BJ (cell line): ENCODE measurements at regions not wholly inside any gene's neighbourhood (a gene's known extent, or its start where the extent isn't known, plus 50 kb on each side); places are given as distances from the start of the nearest gene placed in this dataset.

ENCODE experiments used
- CTCF ChIA-PET: fragments of 350-600 bp; formaldehyde crosslinking; extraction: SDS; loops from one replicate; lab custom pipeline; 2021; ENCODE audit warnings: antibody characterized with exemption, inconsistent platforms; lab: Yijun Ruan, JAX
- POLR2A ChIA-PET: fragments of 300-600 bp; sonication (Branson Sonifier 250); formaldehyde crosslinking; extraction: SDS; loops from one replicate; lab custom pipeline; 2021; ENCODE audit warnings: antibody characterized with exemption; lab: Charles Lee
- DNase-seq: peaks from one replicate; pipeline ENCODE4 v3.0.0-alpha.2; 2011; ENCODE audit warnings: low read depth
- H3K27me3 ChIP-seq: 2 replicates; pipeline ENCODE4 v1.6.0; 2011; ENCODE audit warnings: low read length; ENCODE audit not compliant: control insufficient read depth, insufficient read depth
- H3K36me3 ChIP-seq: 2 replicates; pipeline ENCODE4 v1.5.1; 2011; ENCODE audit warnings: low read length; ENCODE audit not compliant: control insufficient read depth, insufficient read depth
- H3K4me3 ChIP-seq: 2 replicates; pipeline ENCODE4 v1.5.1; 2011; ENCODE audit warnings: low read depth, mild to moderate bottlenecking, control low read depth, low read length
- TF ChIP-seq, protein P1 (sequence below): IDR thresholded peaks from 2 replicates; pipeline ENCODE4 v1.5.1; 2011; ENCODE audit warnings: low read depth, mild to moderate bottlenecking, control low read depth, inconsistent platforms, low read length, moderate library complexity; ENCODE audit not compliant: insufficient read depth

DNA sequence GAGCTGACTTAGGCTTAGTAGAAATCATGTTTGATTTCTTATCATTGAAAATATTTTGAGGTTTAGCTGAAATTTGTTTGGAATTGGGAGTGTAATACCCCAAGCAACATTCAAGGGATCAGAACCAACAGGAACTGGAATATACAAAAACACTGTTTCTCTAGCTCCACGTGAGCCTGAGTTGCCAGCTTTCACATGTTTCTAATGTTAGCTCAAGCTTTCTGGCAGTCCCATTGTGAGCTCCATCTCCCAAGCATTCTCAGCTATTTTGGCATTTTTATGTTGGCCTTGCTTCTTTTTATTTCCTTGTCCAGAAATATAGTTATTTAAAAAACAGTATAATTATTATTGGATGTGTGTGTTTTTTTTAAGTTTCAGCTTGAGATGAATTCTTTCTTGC lies 427.1 kb upstream of the DPH6 start:
- no peak for DNase-seq
- TF ChIP-seq, protein P1, sequence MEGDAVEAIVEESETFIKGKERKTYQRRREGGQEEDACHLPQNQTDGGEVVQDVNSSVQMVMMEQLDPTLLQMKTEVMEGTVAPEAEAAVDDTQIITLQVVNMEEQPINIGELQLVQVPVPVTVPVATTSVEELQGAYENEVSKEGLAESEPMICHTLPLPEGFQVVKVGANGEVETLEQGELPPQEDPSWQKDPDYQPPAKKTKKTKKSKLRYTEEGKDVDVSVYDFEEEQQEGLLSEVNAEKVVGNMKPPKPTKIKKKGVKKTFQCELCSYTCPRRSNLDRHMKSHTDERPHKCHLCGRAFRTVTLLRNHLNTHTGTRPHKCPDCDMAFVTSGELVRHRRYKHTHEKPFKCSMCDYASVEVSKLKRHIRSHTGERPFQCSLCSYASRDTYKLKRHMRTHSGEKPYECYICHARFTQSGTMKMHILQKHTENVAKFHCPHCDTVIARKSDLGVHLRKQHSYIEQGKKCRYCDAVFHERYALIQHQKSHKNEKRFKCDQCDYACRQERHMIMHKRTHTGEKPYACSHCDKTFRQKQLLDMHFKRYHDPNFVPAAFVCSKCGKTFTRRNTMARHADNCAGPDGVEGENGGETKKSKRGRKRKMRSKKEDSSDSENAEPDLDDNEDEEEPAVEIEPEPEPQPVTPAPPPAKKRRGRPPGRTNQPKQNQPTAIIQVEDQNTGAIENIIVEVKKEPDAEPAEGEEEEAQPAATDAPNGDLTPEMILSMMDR = no peak
- POLR2A ChIA-PET = no interaction called here
- CTCF ChIA-PET = interaction anchor here (0.8 kb wide), 1 partner anchor 17 kb away, joined by 3 read pairs; no protein-coding TSS in a partner anchor
- H3K27me3 ChIP-seq = no peaks in the 10 kb centered on the region
- H3K36me3 ChIP-seq = no peaks in the 10 kb centered on the region
- H3K4me3 ChIP-seq = no peak overlapping the region

DNA sequence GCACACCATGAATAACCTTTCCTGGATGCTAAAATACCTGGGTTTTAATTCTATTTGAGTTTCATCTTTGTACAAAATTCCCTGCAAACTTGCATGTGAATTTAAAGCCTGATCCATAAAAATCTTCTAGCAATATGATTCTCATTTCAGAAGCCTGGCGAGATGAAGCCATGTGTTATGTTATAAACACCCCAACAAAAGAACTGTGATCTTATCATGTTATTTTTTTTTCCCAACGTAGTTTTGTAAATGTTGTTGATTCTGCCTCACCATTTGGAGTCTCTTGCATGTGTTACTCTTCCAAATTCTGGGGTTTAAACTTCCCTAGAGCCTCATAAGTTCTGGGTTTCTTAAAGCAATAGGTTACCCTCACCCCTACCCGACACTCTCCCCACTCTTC lies 428.1 kb upstream of the DPH6 start:
- ChIA-PET CTCF (interaction anchor here (0.6 kb wide), 1 partner anchor 9 kb away, joined by 3 read pairs; no protein-coding TSS in a partner anchor), POLR2A (no interaction called here)
- no peaks in the 10 kb centered on the region for H3K36me3 ChIP-seq
- no peaks in the 10 kb centered on the region for H3K27me3 ChIP-seq
- no peak for DNase-seq
- H3K4me3 ChIP-seq = no peak overlapping the region
- TF ChIP-seq, protein P1 = no peak

DNA sequence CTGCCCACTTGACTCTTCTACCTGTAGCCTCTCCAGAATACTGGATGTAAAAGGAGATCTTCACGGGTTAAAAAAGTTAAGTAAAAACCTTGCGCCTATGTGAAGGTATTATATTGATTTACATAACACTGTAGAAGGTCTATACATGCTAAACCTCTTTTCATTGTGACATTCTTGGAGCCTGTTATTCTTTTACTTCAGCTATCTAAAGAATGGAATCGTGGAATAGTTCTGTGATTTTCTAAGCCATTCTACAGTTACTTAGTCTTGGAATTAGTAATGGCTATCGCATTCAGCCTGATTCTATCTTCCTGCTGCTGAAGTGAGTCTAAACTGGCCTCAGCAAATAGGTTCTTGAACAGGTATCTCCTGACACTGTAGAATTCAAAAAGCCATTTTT lies 430.0 kb upstream of the DPH6 start:
- ChIA-PET POLR2A (no interaction called here), CTCF (no interaction called here)
- TF ChIP-seq, protein P1 = no peak

DNA sequence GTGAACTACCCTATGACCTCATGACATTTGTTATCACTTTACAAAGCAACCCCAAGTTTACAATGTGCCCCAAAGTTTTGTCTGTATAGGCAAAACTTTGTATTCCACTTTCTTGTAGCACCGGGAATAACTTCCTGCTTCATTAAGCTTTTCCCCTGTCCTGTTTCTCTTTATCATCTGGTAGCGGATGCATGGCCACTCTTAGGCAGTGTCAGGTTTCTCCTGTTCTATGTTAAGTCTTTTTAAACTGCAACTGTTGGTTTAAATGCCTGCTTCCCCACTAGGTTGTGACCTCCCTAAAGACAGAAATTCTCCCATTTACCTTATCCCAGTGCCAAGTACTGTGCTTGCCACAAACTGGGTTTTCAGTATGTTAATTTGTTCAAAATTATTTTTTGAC lies 433.6 kb upstream of the DPH6 start:
- no peaks in the 10 kb centered on the region for H3K27me3 ChIP-seq
- H3K36me3 ChIP-seq = no peaks in the 10 kb centered on the region
- POLR2A ChIA-PET = no interaction called here
- TF ChIP-seq, protein P1 = no peak
- no peak overlapping the region for H3K4me3 ChIP-seq
- no peak for DNase-seq
- CTCF ChIA-PET = no interaction called here

More for the DNA sequence above, 430.0 kb upstream of the DPH6 start:
- H3K4me3 ChIP-seq = no peak overlapping the region
- H3K36me3 ChIP-seq = no peaks in the 10 kb centered on the region
- no peak for DNase-seq
- H3K27me3 ChIP-seq = no peaks in the 10 kb centered on the region

DNA sequence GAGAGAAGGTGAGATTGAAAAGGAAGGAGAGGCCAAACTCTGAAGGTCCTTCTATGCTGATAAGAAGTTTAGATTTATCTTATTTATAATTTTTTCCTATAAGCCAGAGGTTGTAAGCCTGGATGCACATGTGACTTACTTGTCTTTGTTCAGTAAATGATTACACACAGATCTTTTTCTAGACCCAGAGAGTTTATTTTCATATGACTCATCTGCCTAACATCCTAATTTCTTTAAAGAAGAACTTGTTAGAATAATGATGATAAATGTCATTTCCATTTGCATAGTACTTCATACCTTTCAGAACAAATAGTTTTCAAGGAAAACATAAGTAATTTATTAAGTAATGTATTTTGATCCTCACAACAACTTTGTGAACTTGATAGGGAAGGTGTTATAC lies 434.8 kb upstream of the DPH6 start:
- TF ChIP-seq, protein P1 = no peak
- ChIA-PET CTCF (no interaction called here), POLR2A (no interaction called here)
- no peak overlapping the region for H3K4me3 ChIP-seq
- no peaks in the 10 kb centered on the region for H3K27me3 ChIP-seq
- peak; percentile 12 for DNase-seq
- H3K36me3 ChIP-seq = no peaks in the 10 kb centered on the region
